IPS-15b (cell line): ENCODE measurements at regions not wholly inside any gene's neighbourhood (a gene's known extent, or its start where the extent isn't known, plus 50 kb on each side); places are given as distances from the start of the nearest gene placed in this dataset.

Experiments
- H3K27me3 ChIP-seq: one replicate; pipeline ENCODE4 v1.6.1; 2013; ENCODE audit warnings: low read length; ENCODE audit not compliant: control insufficient read depth, insufficient read depth
- H3K36me3 ChIP-seq: one replicate; pipeline ENCODE4 v1.6.1; 2013; ENCODE audit warnings: low read length; ENCODE audit not compliant: control insufficient read depth, insufficient read depth
- H3K4me1 ChIP-seq: one replicate; pipeline ENCODE4 v1.6.1; 2013; ENCODE audit warnings: mild to moderate bottlenecking, low read length; ENCODE audit not compliant: control insufficient read depth, insufficient read depth
- H3K4me3 ChIP-seq: one replicate; pipeline ENCODE4 v1.5.1; 2013; ENCODE audit warnings: low read depth, low read length
- H3K9ac ChIP-seq: one replicate; pipeline ENCODE4 v1.6.1; 2013; ENCODE audit warnings: low read depth, mild to moderate bottlenecking, low read length
- H3K9me3 ChIP-seq: one replicate; pipeline ENCODE4 v1.6.1; 2013; ENCODE audit warnings: mild to moderate bottlenecking, low read length; ENCODE audit not compliant: control insufficient read depth, insufficient read depth

DNA sequence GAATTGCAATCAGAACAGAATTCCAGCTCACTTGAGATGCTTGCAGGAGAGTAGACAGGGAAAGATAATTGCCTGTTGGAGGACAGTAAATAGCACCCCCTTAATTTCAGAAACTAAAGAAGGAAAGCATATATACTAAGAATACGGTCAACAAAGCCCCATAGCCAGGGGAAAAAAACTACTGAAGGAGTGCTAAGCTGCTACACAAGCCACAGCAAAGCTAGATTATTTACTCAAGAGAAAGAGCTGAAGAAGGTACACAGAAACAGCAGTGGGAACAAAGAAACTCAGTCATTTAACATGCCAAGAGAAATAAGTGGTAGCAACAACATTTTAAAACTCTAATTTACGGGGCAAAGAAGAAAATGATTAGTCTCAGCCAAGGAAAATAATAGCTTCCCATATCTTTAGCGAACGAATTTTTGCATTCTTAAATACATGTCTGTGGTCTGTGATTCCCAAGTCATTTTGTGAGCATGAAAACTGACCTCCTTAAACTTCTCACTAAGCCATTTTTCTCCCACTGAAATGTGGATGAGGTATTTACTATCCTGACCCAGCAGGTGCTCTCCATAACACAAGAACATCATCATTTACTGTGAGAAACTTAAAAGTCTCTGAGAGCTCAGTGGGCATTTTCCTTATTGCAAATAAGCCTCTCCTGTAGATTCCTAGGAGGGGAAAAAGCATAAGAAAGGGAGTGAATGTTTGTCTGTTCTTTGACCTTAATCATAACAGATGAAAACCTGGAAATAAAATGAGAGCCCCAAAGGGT, 196.0 kb downstream of the PAX3 start:
- Histone ChIP-seq H3K36me3 (no peaks in the 10 kb centered on the region), H3K4me3 (no peak overlapping the region), H3K27me3 (no peaks in the 10 kb centered on the region), H3K9ac (no peak overlapping the region), H3K9me3 (no peaks in the 10 kb centered on the region), H3K4me1 (peaks cover 11% of the 10 kb centered on the region)

GRCh38 chr2:222100704-222101699, 197.8 kb downstream of the PAX3 start:
- Histone ChIP-seq H3K9me3 (no peaks in the 10 kb centered on the region), H3K9ac (no peak overlapping the region), H3K36me3 (no peaks in the 10 kb centered on the region), H3K27me3 (no peaks in the 10 kb centered on the region), H3K4me3 (no peak overlapping the region), H3K4me1 (peaks cover 11% of the 10 kb centered on the region)

DNA sequence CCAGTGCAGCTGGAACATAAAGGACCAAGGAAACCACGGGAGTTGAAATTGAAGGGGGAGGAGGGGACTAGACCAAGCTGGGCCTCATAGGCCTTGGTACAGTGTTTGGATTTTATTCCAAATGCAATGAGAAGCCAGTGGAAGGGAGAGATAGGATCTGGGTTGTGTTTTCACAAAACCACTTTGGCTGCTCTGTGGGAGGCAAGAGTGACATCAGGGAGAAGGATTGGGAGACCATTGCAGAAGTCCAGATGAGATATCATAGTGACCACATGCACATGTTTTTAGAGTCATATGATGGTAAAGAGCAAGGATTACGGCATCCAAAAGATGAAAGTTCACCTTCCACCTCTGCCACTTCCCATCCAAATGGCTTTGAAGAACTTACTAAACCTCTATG, 210.2 kb downstream of the PAX3 start:
- Histone ChIP-seq H3K9me3 (no peaks in the 10 kb centered on the region), H3K4me3 (no peak overlapping the region), H3K9ac (no peak overlapping the region), H3K36me3 (no peaks in the 10 kb centered on the region), H3K27me3 (no peaks in the 10 kb centered on the region), H3K4me1 (no peaks in the 10 kb centered on the region)

DNA sequence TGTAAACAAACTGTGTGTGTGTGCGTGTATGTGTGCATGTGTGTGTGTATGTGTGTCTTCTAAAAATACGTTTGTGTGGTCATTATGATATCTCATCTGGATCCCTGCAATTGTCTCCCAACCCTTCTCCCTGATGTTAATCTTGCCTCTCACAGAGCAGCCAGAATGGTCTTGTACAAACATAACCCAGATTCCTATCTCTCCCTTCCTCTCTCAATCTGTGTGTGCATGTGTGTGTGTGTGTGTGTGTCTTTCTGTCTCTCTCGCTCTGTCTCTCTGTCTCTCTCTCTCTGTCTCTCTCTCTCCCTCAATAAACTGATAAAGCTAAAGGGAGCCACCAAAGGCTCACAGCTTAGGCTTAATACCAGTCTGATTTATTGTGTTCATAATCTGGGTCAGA, 210.8 kb downstream of the PAX3 start:
- Histone ChIP-seq H3K9ac (no peak overlapping the region), H3K36me3 (no peaks in the 10 kb centered on the region), H3K9me3 (no peaks in the 10 kb centered on the region), H3K4me3 (no peak overlapping the region), H3K27me3 (no peaks in the 10 kb centered on the region), H3K4me1 (no peaks in the 10 kb centered on the region)

DNA sequence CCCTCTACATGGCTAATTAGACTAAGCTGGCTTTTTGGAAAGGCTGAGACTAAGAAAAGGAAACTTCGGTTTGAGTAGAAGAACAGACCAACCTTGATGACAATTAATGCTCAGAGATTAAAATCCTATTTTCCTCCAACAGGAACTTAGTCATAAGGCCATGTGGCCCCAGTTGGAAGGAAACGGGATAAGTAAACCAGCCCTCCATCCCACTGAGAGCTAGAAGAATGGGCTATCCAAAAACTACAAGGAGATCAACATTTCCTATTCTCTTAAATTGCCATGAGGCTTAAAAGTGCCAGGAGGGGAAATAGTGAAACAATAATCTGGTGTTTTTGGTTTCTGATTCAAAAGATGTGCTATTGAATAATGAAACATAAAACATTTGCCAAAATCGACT, 216.6 kb downstream of the PAX3 start:
- no peaks in the 10 kb centered on the region for H3K9me3 ChIP-seq
- H3K36me3 ChIP-seq = no peaks in the 10 kb centered on the region
- no peaks in the 10 kb centered on the region for H3K4me1 ChIP-seq
- no peak overlapping the region for H3K4me3 ChIP-seq
- H3K9ac ChIP-seq = no peak overlapping the region
- H3K27me3 ChIP-seq = peaks cover 4% of the 10 kb centered on the region

DNA sequence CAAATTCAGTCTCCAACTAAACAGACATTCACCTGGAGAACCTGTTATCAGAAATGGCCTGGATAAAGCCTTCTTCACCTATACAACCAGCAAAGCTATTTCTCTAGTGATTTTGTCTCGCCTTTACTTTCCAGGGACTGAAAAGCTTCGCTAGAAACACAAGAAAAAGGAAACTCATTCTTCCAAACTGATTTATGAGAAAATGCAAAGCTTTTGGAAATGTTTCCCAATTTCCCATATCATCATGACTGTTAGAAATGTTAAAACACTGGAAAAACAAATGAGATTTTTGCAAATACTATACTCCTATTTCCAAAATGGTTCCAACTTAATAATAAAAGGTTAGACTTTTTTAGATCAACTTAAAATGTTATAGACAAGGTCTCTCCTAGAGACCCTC, 218.7 kb downstream of the PAX3 start:
- H3K36me3 ChIP-seq = no peaks in the 10 kb centered on the region
- H3K9me3 ChIP-seq = no peaks in the 10 kb centered on the region
- H3K4me1 ChIP-seq = no peaks in the 10 kb centered on the region
- peaks cover 6% of the 10 kb centered on the region for H3K27me3 ChIP-seq
- H3K4me3 ChIP-seq = no peak overlapping the region
- no peak overlapping the region for H3K9ac ChIP-seq

GRCh38 chr2:222076973-222077690, 221.7 kb downstream of the PAX3 start:
- Histone ChIP-seq H3K4me3 (no peak overlapping the region), H3K27me3 (peaks cover 20% of the 10 kb centered on the region)

GRCh38 chr2:222074674-222075073, 224.1 kb downstream of the PAX3 start:
- Histone ChIP-seq H3K9me3 (no peaks in the 10 kb centered on the region), H3K36me3 (no peaks in the 10 kb centered on the region), H3K4me1 (peaks cover 9% of the 10 kb centered on the region), H3K27me3 (peaks cover 16% of the 10 kb centered on the region), H3K4me3 (no peak overlapping the region), H3K9ac (no peak overlapping the region)

More at GRCh38 chr2:222076973-222077690, 221.7 kb downstream of the PAX3 start:
- H3K9ac ChIP-seq = no peak overlapping the region
- no peaks in the 10 kb centered on the region for H3K36me3 ChIP-seq
- H3K4me1 ChIP-seq = peaks cover 9% of the 10 kb centered on the region
- H3K9me3 ChIP-seq = no peaks in the 10 kb centered on the region

DNA sequence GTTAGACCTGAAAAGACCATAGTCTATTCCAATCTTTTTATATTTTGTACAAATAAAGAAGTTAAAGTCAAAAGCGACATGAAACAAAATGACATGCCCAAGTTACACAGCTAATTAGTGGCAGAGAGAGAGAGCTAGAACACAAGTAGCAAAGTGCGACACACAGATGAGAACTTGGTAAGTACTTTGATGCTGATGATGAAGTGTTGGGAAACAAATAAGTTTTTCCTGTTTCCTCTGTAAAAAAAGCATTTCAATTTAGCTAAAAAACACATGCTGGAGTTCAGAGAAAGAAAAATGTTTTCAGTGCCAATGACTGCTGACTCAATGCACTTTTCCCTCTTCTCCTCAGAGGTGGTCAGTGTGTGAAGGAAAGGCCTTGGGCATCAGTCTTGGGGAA, 226.9 kb downstream of the PAX3 start:
- Histone ChIP-seq H3K36me3 (no peaks in the 10 kb centered on the region), H3K4me3 (no peak overlapping the region), H3K4me1 (peaks cover 9% of the 10 kb centered on the region), H3K9me3 (no peaks in the 10 kb centered on the region), H3K27me3 (peaks cover 15% of the 10 kb centered on the region), H3K9ac (no peak overlapping the region)

DNA sequence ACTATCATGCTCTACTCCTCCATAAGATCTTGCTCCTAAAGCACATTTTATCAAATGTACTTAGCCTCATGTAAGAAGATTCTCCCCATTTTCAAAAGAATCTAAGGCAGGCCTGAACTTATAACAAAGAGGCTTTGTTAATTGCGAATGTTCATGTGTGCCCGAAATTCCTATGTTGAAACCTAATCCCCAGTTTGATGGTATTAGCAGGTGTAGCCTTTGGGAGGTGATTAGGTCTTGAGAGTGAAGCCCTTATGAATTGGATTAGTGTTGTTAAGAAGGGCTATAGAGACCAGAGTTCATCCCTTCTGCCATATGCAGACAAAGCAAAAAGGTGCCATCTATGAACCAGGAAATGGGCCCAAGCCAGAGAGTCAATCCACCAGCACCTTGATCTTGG, 234.5 kb downstream of the PAX3 start:
- Histone ChIP-seq H3K36me3 (no peaks in the 10 kb centered on the region), H3K27me3 (peaks cover 15% of the 10 kb centered on the region), H3K4me1 (no peaks in the 10 kb centered on the region), H3K9me3 (no peaks in the 10 kb centered on the region), H3K4me3 (no peak overlapping the region), H3K9ac (no peak overlapping the region)

DNA sequence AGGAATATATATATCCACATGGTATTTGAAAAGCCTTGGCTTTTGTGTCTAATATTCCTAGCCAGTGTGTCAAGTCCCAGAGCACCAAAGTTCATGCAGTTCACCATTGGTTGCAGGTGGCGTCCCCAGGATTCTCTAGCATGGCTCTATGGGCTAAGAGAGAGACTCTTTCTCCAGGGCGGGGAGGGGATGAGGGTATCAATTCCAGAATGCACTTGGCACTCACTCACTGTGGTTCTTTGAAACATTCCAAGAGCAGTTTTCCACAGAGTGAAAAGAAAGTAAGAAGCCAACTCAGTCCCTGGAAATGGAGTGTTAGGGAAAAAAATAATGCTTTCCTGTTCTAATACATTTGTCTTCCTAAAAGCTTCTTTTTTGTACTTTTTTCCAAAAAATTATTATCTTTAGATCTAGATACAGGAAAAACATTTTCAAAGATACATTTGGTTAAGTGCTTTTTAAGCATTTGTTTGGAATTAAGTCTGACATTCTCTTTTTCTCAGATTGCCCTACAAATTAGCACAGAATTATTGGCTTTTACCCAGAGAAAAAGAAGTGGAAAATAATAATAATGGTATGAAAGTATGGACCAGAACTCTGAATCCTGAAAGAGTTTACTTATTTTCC, 239.9 kb downstream of the PAX3 start:
- Histone ChIP-seq H3K9ac (no peak overlapping the region), H3K9me3 (no peaks in the 10 kb centered on the region), H3K4me1 (no peaks in the 10 kb centered on the region), H3K4me3 (no peak overlapping the region), H3K27me3 (peaks cover 67% of the 10 kb centered on the region), H3K36me3 (no peaks in the 10 kb centered on the region)
